Sigmoid colon (tissue), 4 donors: ENCODE measurements at regions not wholly inside any gene's neighbourhood (a gene's known extent, or its start where the extent isn't known, plus 50 kb on each side); places are given as distances from the start of the nearest gene placed in this dataset.

Source experiments
- EP300 ChIP-seq, 4 donors: sonication (generic); formaldehyde crosslinking; IDR thresholded peaks; one replicate each; pipeline ENCODE4 v1.6.1; 2017; ENCODE audit warnings: antibody characterized with exemption in 4 of 4
- POLR2AphosphoS5 ChIP-seq, 4 donors: sonication (generic); formaldehyde crosslinking; IDR thresholded peaks; one replicate each; pipeline ENCODE4 v1.6.1; 2017; ENCODE audit warnings: antibody characterized with exemption in 4 of 4

DNA sequence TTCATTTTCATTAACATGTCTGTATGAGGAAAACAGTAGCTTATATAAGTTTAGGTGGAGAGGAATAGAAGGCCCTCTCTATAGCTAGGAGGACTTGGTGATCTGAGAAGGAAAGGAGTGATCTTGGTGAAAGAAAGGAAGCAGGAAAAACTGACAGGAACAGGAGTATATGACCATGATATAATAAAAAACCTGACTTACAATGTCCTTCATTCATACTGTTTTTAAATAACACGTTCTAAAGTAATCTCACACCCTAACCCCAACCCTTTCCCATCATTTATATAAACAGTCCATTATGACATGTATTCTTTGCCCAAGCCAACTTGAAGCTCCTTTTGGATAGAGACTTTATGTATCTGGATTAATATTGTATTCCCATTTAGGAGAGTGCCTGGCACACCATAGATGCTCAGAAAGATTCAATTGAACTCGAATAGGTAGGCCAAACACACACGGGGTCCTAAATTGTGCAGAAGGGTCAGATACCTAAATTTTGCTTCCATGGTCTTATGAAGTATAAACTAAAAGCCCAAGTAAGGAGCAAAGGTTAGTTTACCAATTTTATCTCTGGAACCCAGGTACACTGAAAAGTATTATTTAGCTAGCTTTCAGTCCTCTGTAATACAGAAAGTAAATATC is 75.9 kb downstream of the OR2B2 start:
- TF ChIP-seq POLR2AphosphoS5 (IDR thresholded peaks at IDR 0.05) (no peak), EP300 (IDR thresholded peaks at IDR 0.05) (no peak)
